ENCODE measurements at regions not wholly inside any gene's neighbourhood (a gene's known extent, or its start where the extent isn't known, plus 50 kb on each side); places are given as distances from the start of the nearest gene placed in this dataset.
"Not testable (repeated sequence)": the region's sequence is repeated elsewhere in the genome, so short reads cannot be mapped to it uniquely, and the experiment has no call there.

DNA sequence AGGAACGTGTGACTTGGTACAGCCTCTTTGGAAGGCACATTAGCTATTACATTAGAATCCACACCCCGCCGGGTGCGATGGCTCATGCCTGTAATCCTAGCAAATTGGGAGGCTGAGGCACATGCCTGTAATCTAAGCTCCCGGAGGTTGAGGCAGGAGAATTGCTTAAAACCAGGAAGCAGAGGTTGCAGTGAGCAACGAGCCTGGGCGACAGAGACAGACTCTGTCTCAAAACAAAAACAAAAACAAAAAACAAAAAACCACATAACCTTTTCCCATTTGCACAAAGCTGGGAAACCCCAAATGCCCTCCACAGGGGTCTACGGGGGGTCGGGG, 82.7 kb upstream of the METTL9 start:
- not testable (repeated sequence) for ATAC-seq

DNA sequence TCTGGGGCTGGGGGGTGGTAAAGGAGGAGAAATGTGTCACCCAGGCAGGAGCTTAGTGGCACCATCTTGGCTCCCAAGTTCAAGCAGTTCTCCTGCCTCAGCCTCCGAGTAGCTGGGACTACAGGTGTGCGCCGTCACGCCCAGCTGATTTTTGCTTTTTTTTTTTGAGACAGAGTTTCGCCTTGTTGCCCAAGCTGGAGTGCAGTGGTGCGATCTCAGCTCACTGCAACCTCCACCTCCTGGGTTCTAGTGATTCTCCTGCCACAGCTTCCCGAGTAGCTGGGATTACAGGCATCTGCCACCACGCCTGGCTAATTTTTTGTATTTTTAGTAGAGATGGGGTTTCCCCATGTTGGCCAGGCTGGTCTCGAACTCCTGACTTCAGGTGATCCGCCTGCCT, 82.1 kb upstream of the METTL9 start:
- ATAC-seq, result not testable (repeated sequence)

DNA sequence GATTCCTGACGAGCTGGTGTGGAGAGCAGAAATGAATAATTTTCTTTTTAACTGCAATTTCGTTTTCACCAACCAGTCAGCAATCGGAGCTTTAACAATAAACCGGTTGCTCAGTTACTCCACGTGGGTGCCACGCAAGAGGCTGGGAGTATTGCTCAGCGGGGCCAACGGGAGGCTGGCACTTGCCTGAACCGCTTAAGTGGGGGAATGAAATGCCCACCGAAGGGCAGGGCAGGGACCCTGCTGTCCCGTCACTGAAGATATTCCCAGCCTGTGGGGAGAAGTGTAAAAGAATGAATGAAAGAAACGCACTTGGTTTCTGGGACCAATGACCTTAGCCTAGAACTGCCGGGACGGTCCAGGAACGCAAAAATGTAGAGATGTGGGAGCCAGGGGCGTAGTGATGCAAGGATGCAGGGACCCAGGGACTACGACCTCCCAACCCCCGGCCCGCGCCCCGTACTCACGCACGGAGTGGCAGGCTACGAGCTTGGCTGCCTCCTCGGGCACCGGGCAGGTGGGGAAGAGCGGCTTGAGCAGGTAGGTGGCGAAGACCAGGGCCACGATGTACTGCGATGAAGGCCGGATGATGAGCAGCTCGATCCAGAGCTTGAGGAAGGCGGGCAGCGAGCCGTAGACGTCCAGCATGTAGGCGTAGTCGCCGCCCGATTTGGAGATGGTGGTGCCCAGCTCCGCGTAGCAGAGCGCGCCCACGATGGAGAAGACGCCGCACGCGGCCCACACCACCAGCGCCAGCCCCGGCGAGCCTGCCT, 79.8 kb upstream of the METTL9 start:
- peak; percentile 45 for ATAC-seq

DNA sequence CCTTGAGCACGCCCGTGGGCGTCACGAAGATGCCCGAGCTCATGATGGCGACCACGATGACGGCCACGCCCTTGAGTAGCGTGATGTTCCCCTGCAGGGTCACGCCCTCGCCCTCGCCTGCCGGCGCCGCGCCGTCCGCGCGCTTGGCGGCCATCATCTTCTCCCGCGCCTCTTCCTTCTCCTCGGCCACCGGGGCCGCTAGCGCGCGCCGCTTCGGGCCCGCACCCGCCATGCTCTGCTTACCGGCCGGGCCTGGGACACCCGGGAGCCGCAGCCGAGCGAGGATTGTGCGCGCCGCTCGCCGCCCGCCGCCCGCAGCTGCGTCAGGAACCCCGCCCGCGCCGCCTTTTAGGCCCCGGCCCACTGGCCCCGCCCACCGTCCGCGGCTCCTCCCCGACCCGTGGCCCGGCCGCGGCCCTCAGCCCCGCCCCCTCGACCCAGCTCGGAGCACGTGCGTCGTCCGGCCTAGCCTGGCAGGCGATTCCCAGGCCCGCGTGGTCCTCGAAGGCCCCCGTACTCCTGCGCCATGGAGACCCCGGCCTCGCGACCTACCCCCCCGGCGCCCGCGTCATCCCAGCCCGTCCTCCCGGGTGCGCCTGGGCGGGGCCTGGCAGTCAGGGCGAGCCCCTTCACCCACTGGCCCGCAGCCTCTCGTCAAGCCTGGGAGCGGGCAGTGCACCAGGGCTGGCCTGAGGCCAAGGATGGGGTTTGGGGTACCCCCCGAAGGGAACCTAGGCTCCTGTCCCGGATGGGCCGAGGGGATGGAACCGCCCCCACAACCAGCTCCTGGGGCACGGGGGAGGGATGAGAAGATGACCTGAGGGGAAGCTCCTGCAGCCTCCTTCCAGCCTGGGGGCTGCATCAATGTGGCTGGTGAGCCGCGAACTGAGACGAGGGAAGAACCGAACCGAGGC, 79.0 kb upstream of the METTL9 start:
- ATAC-seq, result peak; percentile 85

DNA sequence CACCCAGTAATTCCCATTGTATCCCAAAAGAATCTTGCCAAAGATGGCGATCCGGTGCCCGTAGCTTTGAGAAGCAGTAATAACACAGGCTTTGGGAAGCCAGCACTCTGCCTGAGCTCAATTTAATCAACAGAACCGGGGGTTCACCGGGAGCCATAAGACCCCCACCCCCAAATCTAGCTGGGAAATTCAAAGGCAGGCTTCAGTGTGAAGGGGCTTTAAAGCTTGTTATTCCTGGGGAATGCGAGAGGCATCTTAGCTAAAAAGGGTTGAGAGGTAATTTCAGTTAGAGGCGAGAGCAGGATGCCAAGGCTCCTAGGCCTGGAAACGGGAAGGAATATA, 78.4 kb upstream of the METTL9 start:
- not testable (repeated sequence) for ATAC-seq

DNA sequence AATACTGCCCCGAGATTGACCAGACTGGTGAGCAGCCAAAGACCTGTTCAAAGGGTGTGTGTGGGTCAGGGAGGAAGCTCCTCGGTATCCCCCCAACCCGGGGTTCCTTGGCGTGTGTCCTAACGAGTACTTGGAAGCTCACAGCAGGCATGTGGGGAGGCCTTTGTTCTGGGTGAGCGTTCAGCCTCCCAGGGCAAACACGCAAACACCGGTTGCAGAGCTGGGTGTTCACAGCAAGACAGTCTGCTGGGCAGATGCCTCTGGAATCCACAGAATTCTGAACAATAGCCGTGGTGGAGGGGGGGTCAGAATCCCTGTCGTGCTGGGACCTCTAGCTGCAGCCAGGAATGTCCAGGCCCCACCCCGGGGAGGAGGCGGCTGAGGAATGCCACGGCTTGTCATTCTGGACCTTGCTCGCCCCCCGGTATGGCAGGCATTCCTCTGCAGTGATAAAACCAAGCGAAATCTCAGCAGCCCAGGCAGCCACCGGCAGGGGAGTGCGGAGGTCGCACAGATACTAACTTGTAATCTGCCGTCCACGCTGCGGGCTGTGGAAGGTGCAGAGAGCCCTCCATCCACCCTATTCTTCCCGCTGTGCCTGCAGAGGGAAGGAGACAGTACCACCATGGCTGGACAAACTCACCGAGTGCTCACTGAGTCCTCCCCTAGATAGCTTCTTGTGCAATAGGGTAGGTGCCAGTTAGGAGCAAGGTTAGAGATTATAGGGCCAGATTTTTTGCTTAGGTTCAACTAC, 77.8 kb upstream of the METTL9 start:
- ATAC-seq, result not testable (repeated sequence)

DNA sequence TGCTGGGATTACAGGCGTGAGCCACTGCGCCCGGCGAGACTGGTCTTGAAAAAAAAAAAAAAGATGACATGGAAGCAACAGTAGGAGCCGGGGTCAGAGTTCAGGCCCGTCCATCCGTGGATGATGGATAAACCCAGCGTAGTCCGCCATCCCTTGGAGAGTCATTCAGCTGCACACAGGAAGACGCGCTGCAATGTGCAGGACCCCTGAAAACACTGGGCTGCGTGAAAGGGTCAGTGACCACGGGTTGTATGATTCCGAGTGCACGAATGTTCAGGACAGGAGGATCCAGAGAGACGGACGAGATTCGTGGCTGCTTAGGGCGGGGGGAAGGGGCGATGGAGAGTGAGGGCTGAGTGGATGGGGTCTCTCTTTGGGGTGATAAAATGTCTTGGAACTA, 76.5 kb upstream of the METTL9 start:
- not testable (repeated sequence) for ATAC-seq

DNA sequence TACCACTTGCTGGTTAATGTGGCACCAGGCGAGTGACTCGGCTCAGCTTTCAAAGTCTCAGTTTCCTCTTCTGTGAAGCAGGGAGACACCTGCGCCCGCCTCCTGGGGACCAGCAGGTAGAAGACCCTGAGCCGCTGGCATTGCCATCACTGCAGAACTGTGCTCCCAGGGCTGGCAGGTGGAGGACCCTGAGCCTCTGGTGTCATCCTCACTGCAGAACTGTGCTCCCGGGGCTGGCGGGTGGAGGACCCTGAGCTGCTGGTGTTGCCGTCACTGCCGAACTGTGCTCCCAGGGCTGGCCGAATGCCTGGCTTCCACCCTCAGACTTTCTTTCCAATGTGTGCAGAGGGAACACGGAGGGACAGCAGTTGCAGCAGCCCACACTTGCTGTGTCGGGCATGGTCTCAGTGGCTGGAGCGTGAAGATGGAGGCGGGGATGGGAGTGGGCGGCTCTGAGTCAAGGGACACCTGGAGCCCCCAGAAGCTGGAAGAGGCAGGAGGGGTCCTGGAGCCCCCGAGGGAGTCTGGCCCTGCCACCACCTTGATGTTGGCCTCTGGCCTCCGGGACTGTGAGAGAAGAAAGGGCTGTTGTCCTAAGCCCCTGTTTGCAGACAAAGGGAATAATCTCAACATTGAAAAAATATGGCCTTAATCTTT, 75.8 kb upstream of the METTL9 start:
- no peak for ATAC-seq

DNA sequence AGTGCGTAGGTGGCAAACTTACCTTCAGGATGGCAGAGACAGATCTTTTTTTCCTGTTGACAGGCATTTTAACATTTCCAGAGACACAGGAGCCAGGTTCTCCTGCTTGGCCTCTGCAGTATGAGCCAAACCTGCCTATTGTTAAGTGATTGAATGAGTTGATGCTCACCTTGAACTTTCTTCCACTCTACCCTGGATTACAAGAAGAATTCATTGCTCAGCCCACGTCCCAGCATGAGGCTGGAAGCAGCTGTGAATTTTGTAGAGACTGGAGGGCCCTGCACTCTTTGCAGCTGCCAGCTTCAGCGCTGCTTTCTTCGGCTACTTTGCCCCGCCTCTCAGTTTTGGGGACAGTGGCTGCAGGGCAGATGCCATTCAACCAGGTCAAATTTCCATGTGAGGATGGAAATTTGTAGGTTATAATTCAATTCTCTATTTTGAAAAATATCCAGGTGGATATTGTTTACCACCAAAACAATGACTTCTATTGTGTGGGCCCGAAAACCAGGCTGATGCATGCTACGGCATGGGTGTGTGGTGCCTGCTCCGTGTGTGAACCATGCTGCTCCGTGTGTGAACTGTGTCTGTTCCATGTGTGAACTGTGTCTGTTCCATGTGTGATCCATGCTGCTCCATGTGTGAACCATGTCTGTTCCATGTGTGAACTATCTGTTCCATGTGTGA, 75.2 kb upstream of the METTL9 start:
- ATAC-seq, result no peak

DNA sequence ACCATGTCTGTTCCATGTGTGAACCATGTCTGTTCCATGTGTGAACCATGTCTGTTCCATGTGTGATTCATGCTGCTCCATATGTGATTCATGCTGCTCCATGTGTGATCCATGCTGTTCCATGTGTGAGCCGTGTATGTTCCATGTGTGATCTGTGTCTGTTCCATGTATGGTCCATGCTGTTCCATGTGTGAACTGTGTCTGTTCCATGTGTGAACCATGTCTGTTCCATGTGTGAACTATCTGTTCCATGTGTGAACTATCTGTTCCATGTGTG, 74.7 kb upstream of the METTL9 start:
- not testable (repeated sequence) for ATAC-seq

DNA sequence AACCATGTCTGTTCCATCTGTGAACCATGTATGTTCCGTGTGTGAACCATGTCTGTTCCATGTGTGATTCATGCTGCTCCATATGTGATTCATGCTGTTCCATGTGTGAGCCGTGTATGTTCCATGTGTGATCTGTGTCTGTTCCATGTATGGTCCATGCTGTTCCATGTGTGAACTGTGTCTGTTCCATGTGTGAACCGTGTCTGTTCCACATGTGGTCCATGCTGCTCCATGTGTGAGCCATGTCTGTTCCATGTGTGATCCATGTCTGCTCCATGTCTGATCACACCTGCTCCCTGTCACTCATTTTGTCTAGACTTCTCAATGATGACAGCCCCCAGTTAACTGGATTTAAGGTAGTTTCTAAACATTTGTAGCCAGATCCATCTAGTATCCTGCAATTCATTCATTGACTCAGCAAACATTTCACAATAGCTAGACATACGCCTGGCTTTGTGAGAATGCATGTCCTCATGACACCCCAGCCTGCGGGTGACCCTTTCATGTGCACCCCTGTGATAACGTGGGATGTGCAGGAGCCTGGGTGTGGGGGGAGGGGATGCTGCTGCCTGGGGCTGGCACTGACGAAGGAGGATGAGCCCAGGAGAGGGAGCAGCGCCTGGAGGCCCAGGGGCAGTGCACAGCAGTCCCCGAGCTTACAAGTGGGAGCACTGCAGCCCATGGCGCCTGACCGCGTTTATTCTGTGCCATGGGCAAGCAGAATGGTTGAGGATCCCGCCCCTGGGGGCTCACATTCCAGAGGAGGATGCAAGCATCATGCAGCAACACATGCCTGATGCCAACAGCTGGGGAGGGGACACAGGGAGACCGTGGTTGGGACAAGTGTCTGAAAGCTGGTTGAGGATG, 74.1 kb upstream of the METTL9 start:
- peak; percentile 4 for ATAC-seq

DNA sequence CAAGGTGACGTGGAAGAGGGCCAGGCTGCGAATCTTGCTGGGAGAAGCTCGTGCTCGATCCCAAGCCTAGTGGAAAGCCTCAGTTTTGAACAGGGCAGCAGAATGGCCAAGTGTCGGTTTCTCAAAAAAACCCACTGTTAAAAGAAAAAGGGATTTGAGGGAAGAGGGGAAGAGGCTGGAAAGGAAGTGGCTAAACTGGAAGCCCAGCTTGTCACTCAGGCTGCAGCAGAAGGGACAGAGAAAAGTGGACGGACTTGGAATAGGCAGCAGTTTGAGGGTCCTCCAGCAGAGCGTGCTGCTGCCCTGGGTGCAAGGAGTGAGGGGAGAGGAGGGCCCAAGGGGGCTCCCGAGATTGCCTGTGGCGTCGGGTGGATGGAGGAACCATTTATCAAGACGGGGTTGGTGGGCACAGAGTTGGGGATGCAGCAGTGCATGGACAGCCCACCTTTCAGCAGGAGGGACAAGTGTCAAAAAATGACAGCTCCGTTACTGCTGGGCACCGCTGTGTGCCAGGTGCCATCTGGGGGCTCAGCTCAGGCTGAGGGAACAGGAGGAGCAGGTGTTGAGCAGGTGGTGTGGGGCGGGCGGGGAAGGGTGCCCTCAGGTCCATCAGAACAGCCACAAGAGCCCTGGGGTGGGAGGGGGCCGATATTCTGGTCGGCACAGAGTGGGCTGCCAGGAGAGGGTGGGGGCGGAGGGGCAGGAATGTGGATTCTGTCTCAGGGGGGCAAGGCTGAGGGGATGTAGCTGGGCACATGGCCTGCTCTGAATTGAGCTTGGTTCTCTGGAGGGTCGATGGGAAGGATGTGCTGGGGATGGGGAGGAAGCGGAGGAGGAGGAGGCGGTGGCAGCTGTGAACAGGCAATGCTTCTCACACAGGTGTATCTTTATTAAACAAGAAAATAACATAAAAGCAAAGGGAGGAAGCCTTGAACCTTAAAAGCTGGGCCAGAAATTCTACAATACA, 73.1 kb upstream of the METTL9 start:
- ATAC-seq, result not testable (repeated sequence)

DNA sequence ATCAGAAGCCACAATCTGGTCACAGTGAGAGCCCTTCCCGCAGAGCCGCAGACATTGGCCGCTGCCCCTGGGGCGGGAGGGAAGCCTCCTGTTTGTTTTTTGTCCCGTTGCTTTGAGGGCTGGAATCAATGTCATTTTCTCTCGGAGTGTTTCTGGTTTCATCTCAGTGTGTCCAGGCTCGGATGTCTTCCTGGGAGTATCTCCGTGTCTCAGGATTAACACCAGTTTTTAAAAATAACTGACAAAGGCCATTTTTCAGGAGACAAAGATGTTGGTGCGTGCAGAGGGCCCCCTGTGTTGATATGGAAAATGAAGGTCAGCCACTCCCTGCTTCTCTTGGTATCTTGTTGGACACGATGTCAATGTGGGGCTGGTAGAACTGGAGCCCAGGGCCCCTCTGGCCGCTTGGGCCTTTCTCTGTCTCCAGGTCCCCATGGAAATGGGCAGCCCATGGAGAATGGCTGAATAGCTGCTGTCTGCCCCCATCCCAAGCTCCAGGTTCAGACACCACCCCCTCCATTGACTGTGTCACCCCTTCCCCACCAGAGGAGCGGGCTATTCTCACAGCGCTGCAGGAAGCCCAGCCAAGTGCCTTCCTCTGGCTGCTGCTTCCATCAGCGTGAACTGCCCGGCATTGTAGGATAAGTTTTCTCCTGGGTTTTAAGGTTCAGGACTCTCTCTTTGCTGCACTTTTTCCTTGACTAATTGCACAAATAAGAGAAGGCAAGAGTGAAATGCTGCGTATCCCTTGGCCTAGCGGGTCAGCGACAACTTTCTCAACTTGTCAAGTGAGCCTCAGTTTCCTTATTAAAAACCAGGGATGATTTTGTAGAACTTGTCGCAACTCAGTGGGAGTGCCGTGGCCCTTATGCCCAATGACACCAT, 72.2 kb upstream of the METTL9 start:
- ATAC-seq, result no peak

DNA sequence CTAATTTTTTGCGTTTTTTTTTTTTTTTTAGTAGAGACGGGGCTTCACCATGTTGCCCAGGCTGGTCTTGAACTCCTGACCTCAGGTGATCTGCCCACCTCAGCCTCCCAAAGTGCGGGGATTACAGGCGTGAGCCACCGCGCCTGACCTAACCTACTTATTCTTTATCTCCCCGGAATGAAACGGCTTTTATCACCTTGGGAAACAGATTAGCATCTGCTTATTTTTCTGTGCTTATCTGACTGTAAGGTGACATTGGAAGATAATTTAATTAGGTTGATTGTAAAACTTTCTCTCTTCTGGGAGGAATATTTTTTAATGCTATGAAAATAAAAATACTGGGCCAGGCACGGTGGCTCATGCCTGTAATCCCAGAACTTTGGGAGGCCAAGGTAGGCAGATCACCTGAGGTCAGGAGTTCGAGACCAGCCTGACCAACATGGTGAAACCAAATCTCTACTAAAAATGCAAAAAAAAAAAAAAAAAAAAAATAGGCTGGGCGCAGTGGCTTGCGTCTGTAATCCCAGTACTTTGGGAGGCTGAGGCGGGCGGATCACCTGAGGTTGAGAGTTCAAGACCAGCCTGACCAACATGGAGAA, 70.2 kb upstream of the METTL9 start:
- ATAC-seq, result not testable (repeated sequence)

DNA sequence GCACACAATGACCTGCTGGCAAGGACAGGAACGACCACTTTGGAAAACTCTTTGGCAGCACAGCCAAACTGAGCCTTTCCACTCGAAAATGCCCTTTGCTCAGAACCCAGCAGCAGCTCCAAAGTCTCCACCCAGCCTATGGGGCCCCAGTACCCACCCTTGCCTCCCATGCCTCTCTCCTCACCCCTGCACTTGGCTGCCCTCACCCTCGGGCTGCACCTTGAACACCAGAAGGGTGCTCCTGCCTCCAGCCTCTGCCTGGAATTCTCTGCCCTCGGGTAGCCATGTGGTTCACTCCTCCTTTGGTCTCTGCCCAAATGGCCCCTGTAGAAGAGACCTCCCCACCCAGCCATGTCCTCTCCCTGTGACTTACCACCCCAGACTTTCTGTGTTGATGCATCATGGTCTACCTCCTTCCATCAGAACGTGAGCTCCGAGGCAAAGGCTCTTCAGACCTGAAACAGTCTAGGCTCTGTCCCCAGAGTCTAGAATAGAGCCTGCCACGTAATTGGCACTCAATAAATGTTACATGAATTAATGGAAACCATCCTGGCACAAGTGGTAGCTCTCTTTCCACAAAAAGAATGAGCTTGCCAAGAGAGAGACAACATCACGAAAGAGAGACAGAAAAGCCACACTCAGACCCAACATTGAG, 68.5 kb upstream of the METTL9 start:
- ATAC-seq, result peak; percentile 30

DNA sequence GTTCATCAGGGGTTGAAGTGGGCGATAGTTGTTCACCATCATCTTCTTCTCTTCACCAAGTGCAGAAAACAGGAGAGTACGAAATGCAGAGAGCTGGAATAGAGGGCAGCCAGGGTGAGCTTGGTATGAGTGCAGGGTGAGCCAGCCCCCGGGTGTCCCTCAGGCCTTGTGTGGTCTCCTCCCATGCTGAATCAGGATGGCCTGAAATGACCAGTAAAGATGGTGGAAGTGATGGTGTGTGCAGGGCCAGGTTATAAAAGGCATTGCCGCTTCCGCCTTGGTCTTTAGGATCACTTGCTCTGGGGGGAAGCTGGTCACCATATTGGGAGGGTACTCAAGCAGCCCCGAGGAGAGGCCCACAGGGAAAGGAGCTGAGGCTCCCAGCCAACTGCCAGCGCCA, 66.4 kb upstream of the METTL9 start:
- not testable (repeated sequence) for ATAC-seq

DNA sequence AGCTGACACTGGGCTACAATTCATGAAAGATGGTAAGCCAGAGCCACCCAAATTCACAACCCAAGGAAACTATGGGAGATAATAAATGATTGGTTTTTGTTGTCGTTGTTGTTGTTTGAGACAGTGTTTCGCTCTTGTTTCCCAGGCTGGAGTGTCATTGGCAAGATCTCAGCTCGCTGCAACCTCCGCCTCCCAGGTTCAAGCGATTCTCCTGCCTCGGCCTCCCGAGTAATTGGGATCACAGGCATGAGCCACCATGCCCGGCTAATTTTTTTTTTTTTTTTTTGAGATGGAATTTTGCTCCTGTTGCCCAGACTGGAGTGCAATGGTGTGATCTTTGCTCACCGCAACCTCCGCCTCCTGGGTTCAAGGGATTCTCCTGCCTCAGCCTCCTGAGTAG, 65.9 kb upstream of the METTL9 start:
- not testable (repeated sequence) for ATAC-seq

DNA sequence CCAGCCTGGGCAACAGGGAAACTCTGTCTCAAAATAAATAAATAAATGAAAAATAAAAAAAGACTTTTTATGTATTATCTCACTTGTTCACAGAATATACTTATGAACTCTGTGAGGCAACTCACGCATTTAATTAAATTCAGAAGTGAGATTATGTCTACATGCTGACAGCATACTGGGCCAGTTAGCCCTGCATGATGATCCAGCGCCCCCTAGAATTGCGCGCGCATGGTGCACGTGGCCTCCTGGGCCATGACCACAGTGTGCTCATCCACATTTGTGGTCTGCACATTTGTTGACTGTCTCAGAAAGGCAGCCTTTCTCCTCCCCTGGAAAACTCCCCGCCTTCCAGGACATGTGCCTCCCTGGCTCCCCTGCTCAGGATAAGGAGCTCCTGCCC, 64.8 kb upstream of the METTL9 start:
- ATAC-seq, result not testable (repeated sequence)
